Glomerular visceral epithelial cell (primary cell): ENCODE measurements at regions not wholly inside any gene's neighbourhood (a gene's known extent, or its start where the extent isn't known, plus 50 kb on each side); places are given as distances from the start of the nearest gene placed in this dataset.
A peak's percentile ranks its signal among the peaks of the same experiment; 100 is the strongest.
"Not testable (repeated sequence)": the region's sequence is repeated elsewhere in the genome, so short reads cannot be mapped to it uniquely, and the experiment has no call there.

Experiments
- DNase-seq: peaks from one replicate; pipeline ENCODE4 v3.0.0-alpha.2; 2016; ENCODE audit errors: extremely low spot score

DNA sequence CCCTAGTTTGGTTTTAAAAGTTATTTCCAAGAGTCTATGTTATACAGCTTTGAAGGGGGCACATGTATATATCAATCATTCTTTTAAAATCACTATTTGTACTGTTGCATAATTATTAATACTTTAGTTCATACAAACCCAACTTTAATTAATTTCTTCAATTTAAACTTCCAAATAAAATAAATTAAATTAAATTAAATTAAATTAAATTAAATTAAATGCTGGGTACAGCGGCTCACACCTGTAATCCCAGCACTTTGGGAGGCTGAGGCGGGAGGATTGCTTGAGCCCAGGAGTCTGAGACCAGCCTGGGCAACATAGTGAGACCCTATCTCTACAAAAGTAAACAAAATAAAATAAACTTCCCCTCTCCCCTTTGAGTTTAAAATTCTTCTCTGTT, 98.9 kb upstream of the MYO10 start:
- not testable (repeated sequence) for DNase-seq

DNA sequence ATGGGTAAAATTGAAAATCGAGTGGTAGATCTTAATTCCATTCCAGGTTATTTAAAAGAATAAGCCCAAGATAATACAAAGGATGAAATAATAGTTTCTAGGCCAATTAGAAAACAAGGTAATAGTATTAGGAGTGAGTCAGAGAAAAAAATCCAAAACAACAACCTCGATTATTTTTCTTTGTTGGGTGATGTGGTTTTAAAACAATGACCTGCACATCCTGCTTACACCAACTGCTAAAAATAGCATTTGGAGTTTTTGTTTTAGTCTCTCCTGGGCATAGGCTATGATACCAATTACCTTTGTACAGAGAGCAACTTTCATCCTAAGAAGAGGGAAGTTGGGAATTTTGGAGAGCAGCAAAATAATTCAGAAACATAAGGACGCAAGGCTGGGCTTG, 101.7 kb upstream of the MYO10 start:
- DNase-seq = no peak

GRCh38 chr5:17039170-17039569, 103.1 kb upstream of the MYO10 start:
- no peak for DNase-seq

- DNase-seq = no peak
These were observed 106.0 kb upstream of the MYO10 start for GRCh38 chr5:17042041-17042440.

GRCh38 chr5:17046320-17046719, 110.2 kb upstream of the MYO10 start:
- DNase-seq = no peak

DNA sequence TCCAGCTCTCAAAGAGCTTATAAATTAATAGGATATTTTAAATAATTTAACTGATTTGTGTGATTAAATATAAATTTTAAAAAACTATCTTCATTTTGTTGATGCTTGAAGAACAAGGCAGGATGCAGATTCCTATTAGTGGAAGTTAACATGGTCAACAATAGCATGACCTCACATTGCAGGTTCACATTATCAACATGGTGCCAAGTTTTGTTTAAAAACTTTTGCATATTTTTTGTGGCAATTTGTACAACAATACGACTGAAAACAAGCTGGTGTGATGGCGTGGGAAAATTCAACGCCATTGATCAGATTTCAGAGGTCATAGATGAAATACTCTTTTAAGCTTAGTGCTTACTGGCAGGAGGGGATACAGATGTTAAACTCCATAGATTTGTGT, 114.1 kb upstream of the MYO10 start:
- DNase-seq = no peak

GRCh38 chr5:17054911-17055310, 118.8 kb upstream of the MYO10 start:
- no peak for DNase-seq

- peak; percentile 48 for DNase-seq
These were observed 120.1 kb upstream of the MYO10 start for GRCh38 chr5:17056141-17056631.

GRCh38 chr5:17058438-17058837, 122.3 kb upstream of the MYO10 start:
- no peak for DNase-seq

- peak; percentile 62 for DNase-seq
These were observed 125.9 kb upstream of the MYO10 start for GRCh38 chr5:17061973-17062470.

DNA sequence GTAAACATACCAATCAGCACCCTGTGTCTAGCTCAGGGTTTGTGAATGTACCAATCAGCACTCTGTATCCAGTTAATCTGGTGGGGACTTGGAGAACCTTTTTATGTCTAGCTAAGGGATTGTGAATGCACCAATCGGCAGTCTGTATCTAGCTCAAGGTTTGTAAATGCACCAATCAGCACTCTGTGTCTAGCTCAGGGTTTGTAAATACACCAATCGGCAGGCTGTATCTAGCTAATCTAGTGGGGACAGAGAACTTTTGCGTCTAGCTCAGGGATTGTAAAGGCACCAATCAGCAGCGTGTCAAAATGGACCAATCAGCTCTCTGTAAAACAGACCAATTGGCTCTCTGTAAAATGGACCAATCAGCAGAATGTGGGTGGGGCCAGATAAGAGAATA, 126.7 kb upstream of the MYO10 start:
- DNase-seq = not testable (repeated sequence)

GRCh38 chr5:17064241-17064640, 128.2 kb upstream of the MYO10 start:
- no peak for DNase-seq

- DNase-seq = no peak
These were observed 129.4 kb upstream of the MYO10 start for GRCh38 chr5:17065458-17065857.

DNA sequence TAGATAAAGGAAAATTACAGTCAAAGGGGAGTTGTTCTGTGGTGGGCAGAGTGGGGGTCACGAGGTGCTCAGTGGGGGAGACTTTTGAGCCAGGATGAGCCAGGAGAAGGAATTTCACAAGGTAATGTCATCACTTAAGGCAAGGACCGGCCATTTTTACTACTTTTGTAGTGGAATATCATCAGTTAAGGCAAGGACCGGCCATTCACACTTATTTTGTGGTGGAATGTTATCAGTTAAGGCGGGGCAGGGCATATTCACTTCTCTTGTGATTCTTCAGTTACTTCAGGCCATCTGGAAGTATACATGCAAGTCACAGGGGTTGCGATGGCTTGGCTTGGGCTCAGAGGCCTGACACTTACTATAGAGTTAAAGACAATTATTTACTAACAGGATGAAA, 129.9 kb upstream of the MYO10 start:
- DNase-seq = not testable (repeated sequence)

GRCh38 chr5:17067657-17068392, 131.7 kb upstream of the MYO10 start:
- no peak for DNase-seq

- DNase-seq = no peak
These were observed 134.0 kb upstream of the MYO10 start for GRCh38 chr5:17069995-17070511.

- DNase-seq = no peak
These were observed 134.6 kb upstream of the MYO10 start for GRCh38 chr5:17070647-17071046.

GRCh38 chr5:17075236-17075635, 139.1 kb upstream of the MYO10 start:
- DNase-seq = no peak

DNA sequence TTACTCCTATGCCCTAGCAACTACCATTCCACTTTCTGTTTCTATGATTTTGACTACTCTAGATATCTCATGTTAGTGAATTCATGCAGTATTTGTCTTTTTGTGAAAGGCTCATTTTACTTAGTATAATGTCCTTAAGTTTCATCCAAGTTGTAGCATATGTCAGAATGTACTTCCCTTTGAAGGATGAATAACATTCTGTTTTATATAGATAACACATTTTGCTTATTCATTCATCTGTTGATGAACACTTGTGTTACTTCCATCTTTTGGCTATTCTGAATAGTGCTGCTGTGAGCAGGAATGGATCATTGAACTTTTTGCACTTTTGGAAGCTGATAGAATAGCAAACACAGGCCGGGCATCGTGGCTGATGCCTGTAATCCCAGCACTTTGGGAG, 140.2 kb upstream of the MYO10 start:
- DNase-seq = no peak

DNA sequence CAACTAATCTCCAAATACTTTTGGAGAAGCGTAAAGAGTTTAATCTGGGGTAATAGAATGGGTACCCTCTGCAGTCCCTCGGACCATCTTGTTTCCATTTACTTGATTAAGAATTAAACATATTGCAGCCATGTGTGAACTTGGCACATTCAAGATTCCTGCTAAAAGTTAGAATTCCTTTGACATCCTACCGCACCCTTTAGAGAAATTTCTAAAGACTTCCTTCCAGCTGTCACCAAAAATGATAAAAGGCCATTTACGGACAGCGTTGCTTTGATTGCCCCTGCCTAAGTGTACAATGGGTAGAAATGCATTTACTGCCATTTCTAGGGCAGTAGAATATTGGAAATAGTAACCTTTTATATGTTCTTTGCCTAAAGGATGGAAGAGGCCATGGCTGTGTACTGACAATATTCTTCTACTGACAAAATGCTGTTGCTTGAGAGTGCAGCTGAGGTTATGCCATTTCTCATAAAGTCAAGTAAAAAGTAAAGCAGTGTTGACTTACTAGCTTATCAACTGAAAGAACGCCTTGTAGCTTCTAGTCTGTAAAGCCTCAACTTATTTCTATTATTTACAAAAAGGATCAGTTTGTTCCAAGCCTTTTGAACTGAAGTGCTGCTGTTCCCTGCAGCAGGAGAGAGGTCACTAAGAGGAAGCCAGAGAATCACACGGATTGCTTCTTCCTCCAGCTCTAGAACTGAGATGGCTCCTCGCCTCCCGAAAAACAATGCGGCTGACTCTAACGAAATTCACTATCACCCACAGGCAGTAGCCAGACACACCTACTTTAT, 139.8 kb upstream of the BASP1 start:
- DNase-seq = no peak

GRCh38 chr5:17079562-17079961, 137.9 kb upstream of the BASP1 start:
- no peak for DNase-seq

- DNase-seq = no peak
These were observed 137.1 kb upstream of the BASP1 start for GRCh38 chr5:17080361-17080760.

GRCh38 chr5:17081142-17081541, 136.3 kb upstream of the BASP1 start:
- DNase-seq = no peak
